ENCODE measurements at regions not wholly inside any gene's neighbourhood (a gene's known extent, or its start where the extent isn't known, plus 50 kb on each side); places are given as distances from the start of the nearest gene placed in this dataset.

- no peak for TF ChIP-seq CTCF (IDR thresholded peaks at IDR 0.05; ENCODE audit: low read depth, low read length)
- DNase-seq (ENCODE audit: low read depth in 2 of 2), result peak; percentile 28 to 44
- no peak overlapping the region for H3K4me3 ChIP-seq (replicated peaks in 1 of 2; ENCODE audit: low read depth in 2 of 2, low read length in 2 of 2)
Measured at GRCh38 chr1:59008599-59009347, 224.9 kb upstream of the JUN start.

- no peak overlapping the region for H3K4me3 ChIP-seq (replicated peaks in 1 of 2; ENCODE audit: low read depth in 2 of 2, low read length in 2 of 2)
- DNase-seq (ENCODE audit: low read depth in 2 of 2), result no peak
- no peak for TF ChIP-seq CTCF (IDR thresholded peaks at IDR 0.05; ENCODE audit: low read depth, low read length)
Measured at GRCh38 chr1:59011663-59012062, 227.8 kb upstream of the JUN start.

- TF ChIP-seq CTCF (IDR thresholded peaks at IDR 0.05; ENCODE audit: low read depth, low read length), result no peak
- DNase-seq (ENCODE audit: low read depth in 2 of 2), result no peak
- no peak overlapping the region for H3K4me3 ChIP-seq (replicated peaks in 1 of 2; ENCODE audit: low read depth in 2 of 2, low read length in 2 of 2)
Measured at GRCh38 chr1:59012378-59012777, 228.5 kb upstream of the JUN start.

GRCh38 chr1:59013276-59013927 lies 229.6 kb upstream of the JUN start:
- H3K4me3 ChIP-seq (replicated peaks in 1 of 2; ENCODE audit: low read depth in 2 of 2, low read length in 2 of 2), result no peak overlapping the region
- TF ChIP-seq CTCF (IDR thresholded peaks at IDR 0.05; ENCODE audit: low read depth, low read length), result no peak
- DNase-seq (ENCODE audit: low read depth in 2 of 2), result peak; percentile 61 to 66

- TF ChIP-seq CTCF (IDR thresholded peaks at IDR 0.05; ENCODE audit: low read depth, low read length), result no peak
- no peak overlapping the region for H3K4me3 ChIP-seq (replicated peaks in 1 of 2; ENCODE audit: low read depth in 2 of 2, low read length in 2 of 2)
- DNase-seq (ENCODE audit: low read depth in 2 of 2), result no peak
Measured at GRCh38 chr1:59013928-59014279, 230.1 kb upstream of the JUN start.

GRCh38 chr1:59014827-59015226 lies 231.0 kb upstream of the JUN start:
- DNase-seq (ENCODE audit: low read depth in 2 of 2), result no peak
- H3K4me3 ChIP-seq (replicated peaks in 1 of 2; ENCODE audit: low read depth in 2 of 2, low read length in 2 of 2), result no peak overlapping the region
- TF ChIP-seq CTCF (IDR thresholded peaks at IDR 0.05; ENCODE audit: low read depth, low read length), result no peak

Data from cardiac fibroblast (primary cell).